Tibial nerve (tissue), 4 donors: ENCODE measurements at regions not wholly inside any gene's neighbourhood (a gene's known extent, or its start where the extent isn't known, plus 50 kb on each side); places are given as distances from the start of the nearest gene placed in this dataset.

Experiments used
- DNase-seq, 2 donors: peaks; one replicate each; pipeline ENCODE4 v3.0.0-alpha.2; 2019; ENCODE audit warnings: low spot score in 2 of 2
- H3K27ac ChIP-seq, 4 donors: fragments of 200-600 bp; sonication (generic) in 3 of 4; one replicate each; pipeline ENCODE4 v1.5.1; 2017 to 2019; ENCODE audit warnings: mild to moderate bottlenecking in 1 of 4
- H3K27me3 ChIP-seq, 2 donors: fragments of 200-600 bp; sonication (generic) in 1 of 2; one replicate each; pipeline versions ENCODE4 v1.5.1 to v1.6.0; 2017 to 2019
- H3K36me3 ChIP-seq, 3 donors: fragments of 200-600 bp; sonication (generic); one replicate each; pipeline ENCODE4 v1.5.1; 2018 to 2019
- H3K4me1 ChIP-seq, 4 donors: fragments of 200-600 bp; sonication (generic) in 3 of 4; one replicate each; pipeline ENCODE4 v1.5.1; 2017 to 2019
- H3K4me3 ChIP-seq, 4 donors: fragments of 200-600 bp; sonication (generic) in 3 of 4; one replicate each; pipeline ENCODE4 v1.5.1; 2017 to 2019; ENCODE audit warnings: mild to moderate bottlenecking in 1 of 4, moderate library complexity in 1 of 4
- H3K9me3 ChIP-seq, 4 donors: fragments of 200-600 bp; sonication (generic) in 3 of 4; one replicate each; pipeline ENCODE4 v1.5.1; 2017 to 2019
- EP300 ChIP-seq, 2 donors: sonication (generic); formaldehyde crosslinking; IDR thresholded peaks; one replicate each; pipeline ENCODE4 v1.6.1; 2017; ENCODE audit warnings: antibody characterized with exemption in 2 of 2, mild to moderate bottlenecking in 1 of 2
- POLR2A ChIP-seq, 2 donors: fragments of 450-650 bp; IDR thresholded peaks; one replicate each; pipeline ENCODE4 v1.6.1; 2017; ENCODE audit warnings: antibody characterized with exemption in 2 of 2, mild to moderate bottlenecking in 2 of 2, moderate library complexity in 2 of 2
- WGBS, 2 donors: methylation state at CpG; one replicate each; pipeline ENCODE4 v1.1.5; 2018; 5-methylcytosine and 5-hydroxymethylcytosine counted together
- TF ChIP-seq, protein P1 (sequence below), 5 experiments: fragments of 200-600 bp in 3 of 5; fragments of 450-650 bp in 2 of 5; sonication (generic) in 3 of 5; IDR thresholded peaks; one replicate each; pipeline ENCODE4 v1.5.1; 2016 to 2019; ENCODE audit warnings: antibody characterized with exemption in 5 of 5, mild to moderate bottlenecking in 3 of 5, moderate library complexity in 2 of 5

DNA sequence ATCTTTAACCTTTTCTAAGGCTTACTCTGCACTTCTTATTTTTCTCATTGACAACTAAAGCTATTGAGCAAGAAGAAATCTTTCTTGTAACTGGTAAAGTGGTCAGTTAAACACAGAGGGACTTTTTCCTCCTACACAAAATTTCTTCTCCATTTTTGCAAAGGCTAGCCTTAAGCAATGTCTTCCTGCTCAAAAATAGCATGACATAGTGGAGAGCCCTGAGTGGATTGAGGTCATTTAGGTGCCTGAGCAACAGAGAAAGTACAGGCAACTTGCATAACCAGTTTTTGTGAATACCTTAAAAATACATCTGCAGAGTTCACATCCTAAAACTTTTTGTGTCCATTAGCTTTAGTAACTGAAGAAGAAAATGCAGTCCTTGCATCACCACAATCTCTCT lies 144.7 kb upstream of the TTC14 start:
- no peak for DNase-seq

DNA sequence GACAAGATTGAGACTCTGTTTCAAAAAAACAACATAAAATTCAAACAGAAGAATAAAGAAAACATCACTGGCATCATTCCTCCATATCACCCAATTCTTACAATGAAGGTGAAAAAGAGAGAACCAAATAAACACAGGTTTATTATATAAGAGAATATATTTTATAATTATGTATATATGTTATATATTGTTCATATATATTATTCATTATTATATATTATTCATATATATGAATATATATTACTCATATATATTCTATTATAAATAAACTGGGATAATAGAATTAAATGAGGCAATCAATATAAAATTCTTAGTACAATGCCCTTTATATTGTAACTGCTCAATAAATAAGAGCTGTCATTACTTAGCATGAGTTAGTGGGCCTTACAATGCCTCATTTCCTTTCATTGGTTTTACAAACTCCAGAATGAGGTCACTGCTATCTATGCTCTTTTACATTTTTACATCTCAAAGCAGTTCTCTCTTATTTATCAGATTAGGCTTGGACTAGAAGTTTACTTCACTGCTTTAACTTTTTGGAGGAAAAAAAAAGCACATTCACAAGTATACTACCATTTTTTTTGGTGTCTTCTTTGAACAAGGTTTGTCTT lies 135.5 kb upstream of the TTC14 start:
- no peak overlapping the region for H3K27ac ChIP-seq
- H3K4me3 ChIP-seq = no peak overlapping the region
- DNase-seq = no peak
- no peaks in the 10 kb centered on the region for H3K27me3 ChIP-seq
- H3K4me1 ChIP-seq = no peaks in the 10 kb centered on the region
- H3K9me3 ChIP-seq = peaks cover 0 to 7% (median 0%) of the 10 kb centered on the region in 4 donors
- H3K36me3 ChIP-seq = no peaks in the 10 kb centered on the region
- TF ChIP-seq POLR2A (IDR thresholded peaks at IDR 0.05) (no peak), EP300 (IDR thresholded peaks at IDR 0.05) (no peak)
- TF ChIP-seq, protein P1, sequence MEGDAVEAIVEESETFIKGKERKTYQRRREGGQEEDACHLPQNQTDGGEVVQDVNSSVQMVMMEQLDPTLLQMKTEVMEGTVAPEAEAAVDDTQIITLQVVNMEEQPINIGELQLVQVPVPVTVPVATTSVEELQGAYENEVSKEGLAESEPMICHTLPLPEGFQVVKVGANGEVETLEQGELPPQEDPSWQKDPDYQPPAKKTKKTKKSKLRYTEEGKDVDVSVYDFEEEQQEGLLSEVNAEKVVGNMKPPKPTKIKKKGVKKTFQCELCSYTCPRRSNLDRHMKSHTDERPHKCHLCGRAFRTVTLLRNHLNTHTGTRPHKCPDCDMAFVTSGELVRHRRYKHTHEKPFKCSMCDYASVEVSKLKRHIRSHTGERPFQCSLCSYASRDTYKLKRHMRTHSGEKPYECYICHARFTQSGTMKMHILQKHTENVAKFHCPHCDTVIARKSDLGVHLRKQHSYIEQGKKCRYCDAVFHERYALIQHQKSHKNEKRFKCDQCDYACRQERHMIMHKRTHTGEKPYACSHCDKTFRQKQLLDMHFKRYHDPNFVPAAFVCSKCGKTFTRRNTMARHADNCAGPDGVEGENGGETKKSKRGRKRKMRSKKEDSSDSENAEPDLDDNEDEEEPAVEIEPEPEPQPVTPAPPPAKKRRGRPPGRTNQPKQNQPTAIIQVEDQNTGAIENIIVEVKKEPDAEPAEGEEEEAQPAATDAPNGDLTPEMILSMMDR (IDR thresholded peaks at IDR 0.05) = no peak

More for the DNA sequence above, 144.7 kb upstream of the TTC14 start:
- H3K27me3 ChIP-seq = no peaks in the 10 kb centered on the region
- H3K36me3 ChIP-seq = no peaks in the 10 kb centered on the region
- no peaks in the 10 kb centered on the region for H3K9me3 ChIP-seq
- no peak overlapping the region for H3K27ac ChIP-seq
- no peak for TF ChIP-seq EP300 (IDR thresholded peaks at IDR 0.05)
- no peaks in the 10 kb centered on the region for H3K4me1 ChIP-seq
- no peak overlapping the region for H3K4me3 ChIP-seq

DNA sequence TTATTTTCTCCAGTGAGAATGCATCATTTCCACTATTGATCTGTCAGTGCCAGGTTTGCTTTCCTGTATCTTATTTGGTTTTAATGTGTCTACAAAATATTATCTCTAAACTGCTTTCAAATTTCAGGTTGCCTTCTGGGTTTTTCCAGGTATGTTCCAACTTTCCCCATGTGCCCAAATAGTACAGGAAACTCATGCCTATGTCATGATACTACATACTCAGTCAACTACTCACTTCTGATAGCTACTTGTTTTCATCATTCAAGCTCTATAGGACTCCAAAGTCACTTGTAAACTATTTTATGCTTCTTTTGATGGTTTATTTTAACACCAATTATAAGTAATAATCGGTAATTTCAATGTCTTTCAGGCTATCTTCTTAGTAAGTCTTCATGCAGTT lies 134.8 kb upstream of the TTC14 start:
- no peak overlapping the region for H3K27ac ChIP-seq
- no peaks in the 10 kb centered on the region for H3K27me3 ChIP-seq
- TF ChIP-seq, protein P1 (IDR thresholded peaks at IDR 0.05) = no peak
- TF ChIP-seq POLR2A (IDR thresholded peaks at IDR 0.05) (no peak), EP300 (IDR thresholded peaks at IDR 0.05) (no peak)
- peaks cover 0 to 7% (median 0%) of the 10 kb centered on the region in 4 donors for H3K9me3 ChIP-seq
- no peaks in the 10 kb centered on the region for H3K36me3 ChIP-seq
- no peak for DNase-seq
- no peak overlapping the region for H3K4me3 ChIP-seq
- WGBS, 2 donors = 81 to 90% methylated on average over 1 of the region's 1 CpG
- no peaks in the 10 kb centered on the region for H3K4me1 ChIP-seq

DNA sequence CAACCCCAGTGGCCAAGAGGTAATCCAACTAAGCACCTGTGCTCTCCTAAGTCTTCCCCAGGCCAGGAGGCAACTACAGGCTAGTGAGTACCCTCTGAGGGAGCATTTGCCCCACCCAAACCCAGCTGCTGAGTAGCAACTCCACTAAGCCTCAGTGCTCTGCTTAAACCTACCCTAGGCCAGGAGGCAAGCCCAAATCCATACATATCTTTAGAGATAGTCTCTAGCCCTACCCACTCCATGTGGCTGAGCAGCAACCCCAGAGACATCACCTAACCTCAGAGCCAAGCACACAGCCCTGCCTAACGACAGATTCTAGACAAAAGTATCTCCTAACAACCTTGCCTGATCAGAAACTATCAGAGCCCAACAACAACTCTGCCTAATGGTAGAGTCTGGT lies 132.8 kb upstream of the TTC14 start:
- Histone ChIP-seq H3K36me3 (no peaks in the 10 kb centered on the region), H3K27me3 (no peaks in the 10 kb centered on the region), H3K4me3 (no peak overlapping the region), H3K27ac (no peak overlapping the region), H3K9me3 (peaks cover 0 to 7% (median 0%) of the 10 kb centered on the region in 4 donors), H3K4me1 (no peaks in the 10 kb centered on the region)
- no peak for DNase-seq
- no peak for TF ChIP-seq EP300 (IDR thresholded peaks at IDR 0.05)
- TF ChIP-seq, protein P1 (IDR thresholded peaks at IDR 0.05) = no peak
- no peak for TF ChIP-seq POLR2A (IDR thresholded peaks at IDR 0.05)
- WGBS, 2 donors = 67 to 83% methylated on average over 1 of the region's 1 CpG

DNA sequence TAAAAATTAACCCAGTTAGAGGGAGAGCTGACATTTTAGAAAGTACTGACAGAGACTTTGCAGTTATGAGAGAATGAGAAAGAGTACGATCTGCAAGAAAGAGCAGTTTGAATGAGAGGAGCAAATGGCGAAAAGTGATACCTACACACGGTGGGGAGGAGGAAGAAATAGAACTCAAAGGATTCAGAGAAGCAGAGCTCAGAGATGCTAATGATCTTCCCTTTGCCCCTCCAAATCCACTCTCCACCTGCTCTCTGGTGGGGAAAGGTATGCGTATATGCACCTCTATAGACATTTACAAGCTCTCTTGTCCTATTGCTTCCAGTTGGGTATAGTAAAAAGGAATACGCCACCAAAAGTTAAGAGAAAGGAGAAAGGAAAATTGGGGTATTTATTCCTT lies 123.3 kb upstream of the TTC14 start:
- Histone ChIP-seq H3K27me3 (no peaks in the 10 kb centered on the region), H3K4me3 (no peak overlapping the region), H3K9me3 (no peaks in the 10 kb centered on the region), H3K36me3 (no peaks in the 10 kb centered on the region), H3K4me1 (no peaks in the 10 kb centered on the region), H3K27ac (no peak overlapping the region)
- 79 to 84% methylated on average over 5 of the region's 5 CpGs for WGBS, 2 donors
- TF ChIP-seq POLR2A (IDR thresholded peaks at IDR 0.05) (no peak), EP300 (IDR thresholded peaks at IDR 0.05) (no peak)
- TF ChIP-seq, protein P1 (IDR thresholded peaks at IDR 0.05) = no peak
- DNase-seq = no peak

DNA sequence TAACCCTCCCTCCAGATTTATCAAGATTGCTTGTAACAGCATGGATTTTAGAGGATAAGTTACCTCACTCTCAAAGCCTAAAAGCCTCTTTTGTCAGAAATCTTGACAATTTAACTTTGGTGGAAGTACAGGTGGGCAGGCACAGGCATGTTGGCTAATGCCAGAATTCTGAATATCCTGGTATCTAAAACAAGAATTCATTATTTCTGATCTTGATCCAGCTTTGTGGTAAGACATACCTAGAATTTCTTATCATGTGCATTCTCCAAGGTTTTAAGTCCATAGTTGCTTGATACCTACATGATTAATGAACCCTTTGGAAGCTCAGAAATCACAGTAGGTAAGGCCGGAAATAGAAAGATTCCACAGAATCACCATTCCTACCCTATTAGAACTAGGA lies 109.9 kb upstream of the TTC14 start:
- DNase-seq = no peak
- Histone ChIP-seq H3K4me3 (no peak overlapping the region), H3K4me1 (no peaks in the 10 kb centered on the region), H3K36me3 (no peaks in the 10 kb centered on the region), H3K27me3 (no peaks in the 10 kb centered on the region), H3K27ac (no peak overlapping the region), H3K9me3 (peaks cover 0 to 8% (median 0%) of the 10 kb centered on the region in 4 donors)
- WGBS, 2 donors = 93 to 97% methylated on average over 1 of the region's 1 CpG
- TF ChIP-seq, protein P1 (IDR thresholded peaks at IDR 0.05) = no peak
- TF ChIP-seq POLR2A (IDR thresholded peaks at IDR 0.05) (no peak), EP300 (IDR thresholded peaks at IDR 0.05) (no peak)
